ENCODE measurements at regions not wholly inside any gene's neighbourhood (a gene's known extent, or its start where the extent isn't known, plus 50 kb on each side); places are given as distances from the start of the nearest gene placed in this dataset.

GRCh38 chr1:228867951-228868730 lies 132.9 kb downstream of the RHOU start:
- no peak for DNase-seq (ENCODE audit: low read depth, low spot score)

GRCh38 chr1:228868731-228869024 lies 133.4 kb downstream of the RHOU start:
- DNase-seq (ENCODE audit: low read depth, low spot score), result no peak

DNA sequence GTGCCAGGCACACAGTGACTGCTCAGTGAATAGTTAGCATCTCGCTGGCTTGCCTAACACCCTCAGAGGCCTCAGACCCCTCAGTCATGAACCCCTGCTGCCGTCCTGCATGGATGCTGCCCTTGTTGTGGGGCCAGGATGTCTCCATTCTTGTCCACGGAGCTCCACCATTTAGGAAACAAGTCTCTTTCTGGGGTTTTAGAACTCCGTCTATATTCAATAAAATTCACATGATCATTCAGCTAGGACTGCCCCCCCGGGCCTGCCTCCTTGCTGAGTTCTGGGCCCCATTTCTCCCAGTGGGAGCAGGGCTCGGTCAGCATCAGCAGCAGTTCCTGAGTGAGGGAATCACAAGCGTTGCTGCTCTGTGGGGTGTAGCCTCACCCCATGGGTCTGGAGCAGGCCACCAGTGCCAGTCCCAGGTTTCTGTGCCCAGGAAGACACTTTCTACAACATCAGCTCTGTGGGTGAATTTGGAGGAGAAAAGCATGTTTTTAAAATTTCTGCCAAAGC lies 134.1 kb downstream of the RHOU start:
- no peak for DNase-seq (ENCODE audit: low read depth, low spot score)

DNA sequence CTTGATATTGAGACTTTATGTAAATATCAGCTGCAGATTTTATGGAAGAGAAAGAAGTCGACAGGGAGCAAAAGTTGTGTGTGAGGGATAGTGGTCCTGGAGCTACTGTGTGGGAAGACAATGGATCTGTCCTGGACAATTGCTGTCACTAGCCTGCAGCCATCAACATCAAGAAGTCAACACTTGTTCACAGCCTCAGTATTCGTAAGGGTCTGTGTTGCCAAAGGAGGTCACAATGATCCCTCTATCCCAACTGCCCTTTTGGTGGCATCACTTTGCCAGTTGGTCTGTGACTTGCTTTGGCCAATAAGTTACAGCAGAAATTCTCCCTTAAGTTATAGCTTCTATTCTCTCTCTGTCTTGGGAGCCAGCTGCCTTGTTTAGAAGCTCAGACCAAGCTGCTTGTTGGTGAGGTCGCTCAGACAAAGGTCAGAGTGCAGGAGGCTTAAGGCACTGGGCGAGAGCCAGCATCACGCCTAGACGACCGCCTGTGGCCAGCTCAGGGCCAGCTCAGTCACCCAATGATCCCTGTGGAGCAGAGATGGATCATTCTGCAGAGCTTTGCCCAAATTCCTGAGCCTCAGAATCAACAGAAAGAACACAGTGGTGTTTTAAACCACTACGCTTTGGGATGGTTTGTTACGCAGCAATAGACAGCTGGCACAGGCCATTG lies 134.9 kb downstream of the RHOU start:
- peak; percentile 14 for DNase-seq (ENCODE audit: low read depth, low spot score)

DNA sequence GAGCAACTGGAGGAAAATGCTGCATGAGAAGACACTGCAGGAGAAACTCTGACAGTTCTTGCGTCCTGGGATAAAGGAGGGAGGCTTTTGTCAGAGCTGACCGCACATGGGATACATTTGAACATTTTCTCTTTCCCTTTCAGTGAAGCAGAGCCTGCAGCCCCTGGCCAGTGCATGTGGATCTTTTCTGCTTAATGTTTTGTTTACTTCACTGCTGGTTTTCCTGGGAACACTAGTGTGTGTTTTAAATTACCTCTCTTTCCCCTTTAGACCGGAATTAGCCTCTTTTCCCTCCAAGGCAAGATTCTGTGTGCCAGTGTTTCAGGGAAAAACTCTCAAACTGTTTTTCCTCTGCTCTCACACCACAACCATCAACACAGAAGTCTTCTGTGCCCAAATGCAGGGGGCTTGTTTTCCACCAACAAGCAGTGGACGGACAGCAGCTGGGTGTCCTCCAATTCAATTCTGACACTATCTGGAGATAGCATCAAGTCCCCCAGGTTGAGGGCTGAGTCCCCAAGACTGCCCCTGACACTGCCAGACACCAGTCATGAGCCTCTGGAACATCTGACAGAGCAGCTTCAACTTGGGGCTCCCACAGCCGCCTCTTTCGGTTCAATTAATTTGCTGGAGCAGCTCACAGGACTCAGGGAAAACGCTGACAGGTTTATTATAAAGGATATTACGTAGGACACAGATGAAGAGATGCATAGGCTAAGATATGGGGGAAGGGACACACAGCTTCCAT lies 136.2 kb downstream of the RHOU start:
- no peak for DNase-seq (ENCODE audit: low read depth, low spot score)

- DNase-seq (ENCODE audit: low read depth, low spot score), result no peak
These were observed 136.8 kb downstream of the RHOU start for GRCh38 chr1:228872080-228872479.

- DNase-seq (ENCODE audit: low read depth, low spot score), result no peak
These were observed 138.4 kb downstream of the RHOU start for GRCh38 chr1:228873709-228874108.

GRCh38 chr1:228875741-228876140 lies 140.5 kb downstream of the RHOU start:
- DNase-seq (ENCODE audit: low read depth, low spot score), result no peak

GRCh38 chr1:228876187-228876586 lies 140.9 kb downstream of the RHOU start:
- no peak for DNase-seq (ENCODE audit: low read depth, low spot score)

DNA sequence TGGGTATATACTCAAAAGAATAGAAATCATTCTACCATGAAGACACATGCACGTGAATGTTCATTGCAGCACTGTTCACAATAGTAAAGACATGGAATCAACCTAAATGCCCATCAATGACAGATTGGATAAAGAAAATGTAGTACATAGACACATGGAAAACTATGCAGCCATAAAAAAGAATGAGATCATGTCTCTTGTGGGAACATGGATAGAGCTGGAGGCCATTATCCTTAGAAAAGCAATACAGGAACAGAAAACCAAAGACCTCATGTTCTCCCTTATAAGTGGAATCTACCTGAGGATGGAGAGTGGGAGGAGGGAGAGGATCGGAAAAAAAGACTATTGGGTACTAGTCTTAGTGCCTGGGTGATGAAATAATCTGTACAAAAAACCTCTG lies 143.9 kb downstream of the RHOU start:
- no peak for DNase-seq (ENCODE audit: low read depth, low spot score)

GRCh38 chr1:228882041-228882770 lies 146.9 kb downstream of the RHOU start:
- DNase-seq (ENCODE audit: low read depth, low spot score), result peak; percentile 76

DNA sequence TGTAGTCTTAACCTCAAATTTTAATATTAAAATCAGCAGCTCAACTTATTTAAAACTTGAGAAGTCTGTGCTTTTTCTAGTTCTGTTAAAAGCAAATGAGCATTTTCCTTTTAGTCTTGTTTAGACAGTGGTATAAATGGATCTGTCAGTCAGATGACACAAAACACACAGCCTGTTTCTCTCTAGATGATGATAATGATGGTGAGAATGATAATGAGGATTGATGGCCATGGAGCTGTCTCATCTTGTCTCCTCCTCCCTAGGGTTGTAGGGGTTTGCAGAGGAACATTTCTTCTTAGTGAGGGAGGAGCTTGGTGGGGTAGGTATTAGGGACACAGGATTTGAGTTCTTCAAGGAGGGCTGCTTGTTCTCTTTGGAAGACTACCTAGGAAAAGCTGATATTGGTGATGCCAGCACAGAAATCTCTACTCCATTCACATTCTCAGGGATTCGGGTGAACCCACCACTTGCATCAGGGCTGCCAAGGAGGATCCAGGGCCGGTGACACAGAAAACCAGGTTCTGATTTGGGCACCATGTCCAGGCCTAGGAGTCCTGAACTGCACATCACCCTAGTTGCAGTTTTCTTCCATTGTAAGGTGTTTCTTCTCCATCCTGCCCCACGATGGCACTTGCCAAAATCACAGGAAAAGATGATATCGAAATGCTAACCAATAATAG lies 147.6 kb downstream of the RHOU start:
- peak; percentile 18 for DNase-seq (ENCODE audit: low read depth, low spot score)

DNA sequence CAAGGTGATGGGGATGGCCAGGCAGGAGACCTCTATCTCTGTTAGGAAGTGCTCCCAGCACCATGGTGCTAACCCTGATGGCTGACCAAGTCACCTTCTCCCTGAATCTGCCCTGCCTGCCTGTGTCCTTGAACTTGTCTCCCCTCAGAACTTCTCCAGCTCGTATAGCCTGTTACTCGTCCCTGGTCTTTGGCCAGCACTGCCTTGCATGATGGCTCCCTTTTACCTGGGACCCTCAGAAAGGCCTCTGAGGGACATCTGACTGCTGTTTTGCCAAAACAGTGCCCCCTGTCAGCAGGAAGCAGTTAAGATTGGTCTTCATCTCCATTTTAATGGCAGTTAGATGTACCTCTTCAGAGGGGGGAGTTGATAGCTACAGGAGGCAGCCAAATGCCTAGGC lies 148.3 kb downstream of the RHOU start:
- DNase-seq (ENCODE audit: low read depth, low spot score), result peak; percentile 0

- peak; percentile 0 for DNase-seq (ENCODE audit: low read depth, low spot score)
These were observed 148.9 kb downstream of the RHOU start for GRCh38 chr1:228884196-228884595.

DNA sequence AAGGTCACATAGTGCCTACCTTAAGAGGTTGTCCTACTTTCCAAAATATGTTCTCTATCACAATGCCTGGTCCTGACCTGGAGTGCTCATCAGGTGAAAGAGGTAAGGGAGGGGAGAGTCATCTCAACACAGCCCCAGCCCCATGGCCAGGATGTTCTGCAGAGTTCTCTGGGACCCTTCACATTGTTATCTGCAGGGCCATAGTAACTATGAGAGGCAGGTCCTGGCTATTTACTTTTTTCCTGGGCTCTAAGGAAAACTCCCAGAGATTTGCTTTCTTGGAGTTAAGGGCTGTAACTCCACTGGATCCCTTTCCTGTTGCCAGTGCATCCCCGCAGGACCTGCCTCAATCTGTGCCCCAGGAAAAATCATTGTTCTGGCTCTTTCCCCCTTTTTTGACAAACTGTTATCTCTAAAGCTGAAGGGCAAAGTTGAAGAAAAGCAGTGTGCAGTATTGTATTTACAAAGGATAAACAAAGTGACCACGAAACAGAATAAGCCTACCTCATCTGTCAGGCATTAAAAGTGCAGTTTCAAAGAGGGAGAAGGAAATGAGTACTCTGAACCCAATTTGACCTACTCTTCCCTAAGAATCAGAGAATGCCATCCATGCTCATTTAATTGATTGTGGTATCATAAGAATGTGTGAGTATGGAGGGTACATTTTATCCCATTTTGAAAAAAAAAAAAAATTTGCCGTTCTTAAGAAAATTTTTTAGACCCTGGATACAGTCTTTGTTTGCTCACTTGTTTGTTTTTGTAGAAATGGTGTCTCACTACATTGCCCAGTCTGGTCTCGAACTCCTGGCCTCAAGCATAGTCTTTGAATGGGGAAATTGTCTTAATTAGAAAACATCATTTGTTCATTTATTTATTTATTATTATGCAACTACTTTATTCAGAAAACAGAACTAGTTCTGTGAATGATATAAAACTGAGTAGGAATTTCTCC lies 149.6 kb downstream of the RHOU start:
- peak; percentile 1 for DNase-seq (ENCODE audit: low read depth, low spot score)

- DNase-seq (ENCODE audit: low read depth, low spot score), result no peak
These were observed 150.6 kb downstream of the RHOU start for GRCh38 chr1:228885845-228886244.

GRCh38 chr1:228887101-228887500 lies 151.8 kb downstream of the RHOU start:
- no peak for DNase-seq (ENCODE audit: low read depth, low spot score)

DNA sequence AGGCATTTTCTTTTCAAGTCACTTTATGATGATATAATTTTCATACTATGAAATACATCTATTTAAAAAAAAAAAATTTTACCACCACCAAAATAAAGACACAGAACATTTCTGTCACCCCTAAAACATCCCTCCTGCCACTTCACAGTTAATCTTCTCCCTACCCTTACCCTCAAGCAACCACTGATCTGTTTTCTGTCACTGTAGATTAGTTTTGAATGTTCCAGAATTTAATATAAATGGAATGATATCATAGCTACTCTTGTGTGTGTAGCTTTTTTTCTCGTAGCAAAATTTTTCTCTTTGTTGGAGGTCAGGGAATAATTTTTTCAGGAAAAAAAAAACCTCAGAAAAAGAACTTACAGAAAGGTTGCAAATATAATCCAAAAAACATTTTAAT lies 152.7 kb downstream of the RHOU start:
- no peak for DNase-seq (ENCODE audit: low read depth, low spot score)

DNA sequence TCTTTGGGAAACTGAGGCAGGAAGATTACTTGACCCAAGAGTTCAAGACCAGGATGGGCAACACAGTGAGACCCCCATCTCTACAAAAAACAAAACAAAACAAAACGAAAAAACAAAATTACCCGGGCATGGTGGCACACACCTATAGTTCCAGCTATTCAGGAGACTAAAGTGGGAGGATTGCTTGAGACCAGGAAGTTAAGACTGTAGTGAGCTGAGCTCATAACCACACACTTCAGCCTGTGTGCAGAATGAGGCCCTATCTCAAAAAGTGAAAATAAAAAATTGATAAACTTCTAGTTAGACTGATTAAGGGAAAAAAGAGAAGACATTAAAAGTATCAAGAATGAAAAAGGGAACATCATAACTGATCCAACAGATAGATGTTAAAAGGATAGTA lies 154.0 kb downstream of the RHOU start:
- DNase-seq (ENCODE audit: low read depth, low spot score), result no peak

Measured in ELF-1 (cell line).